Epithelial cell of esophagus (primary cell): ENCODE measurements at regions not wholly inside any gene's neighbourhood (a gene's known extent, or its start where the extent isn't known, plus 50 kb on each side); places are given as distances from the start of the nearest gene placed in this dataset.

Source experiments
- DNase-seq: peaks from one replicate; pipeline ENCODE4 v3.0.0; 2010; ENCODE audit warnings: low read depth
- H3K4me3 ChIP-seq: 2 replicates; pipeline ENCODE4 v1.5.1; 2011; ENCODE audit warnings: mild to moderate bottlenecking, low read length, control low read depth
- TF ChIP-seq, protein P1 (sequence below): IDR thresholded peaks from 2 replicates; pipeline ENCODE4 v1.5.1; 2011; ENCODE audit warnings: low read depth, mild to moderate bottlenecking, low read length, control low read depth, inconsistent platforms; ENCODE audit not compliant: insufficient read depth; ENCODE audit errors: missing control alignments

DNA sequence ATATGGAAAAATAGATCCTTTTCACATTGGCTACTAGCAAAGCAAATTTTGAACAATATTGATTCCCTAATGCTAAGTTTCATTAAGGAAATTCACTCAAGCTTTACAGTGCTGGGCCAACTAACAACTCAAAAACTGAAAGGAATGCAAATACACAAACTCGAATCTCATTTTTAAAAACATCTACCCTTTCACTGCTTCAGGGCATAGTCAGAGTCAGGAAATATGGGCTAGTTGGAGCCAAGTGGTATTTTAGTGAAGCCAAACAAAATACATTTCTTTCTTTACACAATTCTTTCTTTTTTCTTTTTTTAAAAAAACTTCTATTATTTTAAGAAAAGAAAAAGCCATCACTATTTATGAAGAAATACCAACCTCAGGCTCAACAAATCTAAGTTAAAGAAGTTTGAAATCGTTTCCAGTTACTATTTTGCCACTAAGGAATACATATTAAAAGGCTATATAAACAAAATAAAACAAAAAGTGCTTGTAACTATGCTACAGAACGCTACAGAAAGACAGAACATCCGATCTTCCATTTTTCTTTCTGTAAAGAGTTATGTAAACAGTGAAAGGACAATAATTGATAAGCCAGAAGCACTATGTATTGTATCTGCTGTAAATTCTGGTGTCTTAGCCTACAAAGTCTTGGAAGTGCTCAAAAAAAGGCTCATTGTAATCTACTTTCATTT, 113.6 kb upstream of the STK17B start:
- DNase-seq = no peak
- TF ChIP-seq, protein P1, sequence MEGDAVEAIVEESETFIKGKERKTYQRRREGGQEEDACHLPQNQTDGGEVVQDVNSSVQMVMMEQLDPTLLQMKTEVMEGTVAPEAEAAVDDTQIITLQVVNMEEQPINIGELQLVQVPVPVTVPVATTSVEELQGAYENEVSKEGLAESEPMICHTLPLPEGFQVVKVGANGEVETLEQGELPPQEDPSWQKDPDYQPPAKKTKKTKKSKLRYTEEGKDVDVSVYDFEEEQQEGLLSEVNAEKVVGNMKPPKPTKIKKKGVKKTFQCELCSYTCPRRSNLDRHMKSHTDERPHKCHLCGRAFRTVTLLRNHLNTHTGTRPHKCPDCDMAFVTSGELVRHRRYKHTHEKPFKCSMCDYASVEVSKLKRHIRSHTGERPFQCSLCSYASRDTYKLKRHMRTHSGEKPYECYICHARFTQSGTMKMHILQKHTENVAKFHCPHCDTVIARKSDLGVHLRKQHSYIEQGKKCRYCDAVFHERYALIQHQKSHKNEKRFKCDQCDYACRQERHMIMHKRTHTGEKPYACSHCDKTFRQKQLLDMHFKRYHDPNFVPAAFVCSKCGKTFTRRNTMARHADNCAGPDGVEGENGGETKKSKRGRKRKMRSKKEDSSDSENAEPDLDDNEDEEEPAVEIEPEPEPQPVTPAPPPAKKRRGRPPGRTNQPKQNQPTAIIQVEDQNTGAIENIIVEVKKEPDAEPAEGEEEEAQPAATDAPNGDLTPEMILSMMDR = no peak
- no peak overlapping the region for H3K4me3 ChIP-seq

DNA sequence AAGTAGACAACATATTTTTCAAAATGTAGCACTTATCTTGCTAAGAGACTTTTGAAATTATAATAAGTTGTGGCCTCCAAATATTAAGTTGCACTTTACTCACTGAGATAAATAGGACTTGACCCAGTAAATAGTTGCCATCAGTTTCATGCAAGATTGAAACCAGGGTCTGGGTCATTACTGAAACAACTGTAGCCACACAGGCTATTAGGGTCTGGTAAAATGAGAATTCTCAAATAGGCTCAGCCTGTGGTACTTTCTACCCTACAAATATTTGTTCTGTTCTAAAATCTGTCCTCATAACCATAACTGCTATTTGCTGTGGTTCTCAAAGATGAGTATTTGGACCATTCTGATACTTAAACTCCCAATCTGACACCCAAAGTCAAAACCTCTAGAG, 115.4 kb upstream of the STK17B start:
- DNase-seq = no peak
- no peak overlapping the region for H3K4me3 ChIP-seq
- TF ChIP-seq, protein P1 = no peak

DNA sequence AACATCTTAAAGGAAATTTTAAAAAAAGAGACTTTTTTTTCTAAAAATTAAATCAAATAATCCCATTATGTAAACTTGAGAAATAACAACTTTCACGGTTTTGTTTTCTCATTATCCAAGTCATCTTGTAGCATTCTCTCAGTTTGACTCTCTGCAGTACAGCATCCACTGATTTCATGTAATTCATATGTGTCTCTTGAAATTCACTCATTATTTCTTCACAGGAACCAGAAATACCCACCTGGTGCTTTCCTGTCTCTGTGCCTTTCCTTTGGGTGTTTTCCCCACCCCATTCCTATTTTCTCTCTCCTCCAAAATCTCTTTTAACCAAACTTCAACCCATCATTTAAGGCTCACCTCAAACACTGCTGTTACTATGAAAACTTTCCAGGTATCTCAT, 116.1 kb upstream of the STK17B start:
- no peak for DNase-seq
- H3K4me3 ChIP-seq = no peak overlapping the region
- TF ChIP-seq, protein P1 = no peak

DNA sequence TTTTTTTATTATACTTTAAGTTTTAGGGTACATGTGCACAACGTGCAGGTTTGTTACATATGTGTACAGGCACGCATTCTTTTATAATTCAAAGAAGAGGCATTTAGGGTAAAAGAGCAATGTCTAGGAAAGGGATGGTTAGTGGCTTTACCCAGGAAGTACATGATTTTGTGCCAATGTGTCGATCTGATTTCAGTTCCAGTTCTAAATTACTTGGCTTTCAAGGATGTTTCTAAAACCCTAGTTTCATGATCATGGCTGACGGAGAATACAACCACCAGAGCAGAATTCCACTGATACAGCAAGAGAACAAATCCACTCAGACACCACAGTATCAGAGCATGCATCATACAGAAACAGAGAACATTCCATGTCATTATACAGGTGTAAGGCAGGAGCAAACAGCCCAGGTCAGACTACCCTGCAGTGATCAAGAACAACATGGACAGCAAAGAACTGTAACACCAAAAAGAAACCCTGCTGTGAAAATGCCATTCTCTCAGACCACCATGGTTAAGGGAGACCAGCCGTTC, 116.7 kb upstream of the STK17B start:
- no peak overlapping the region for H3K4me3 ChIP-seq

DNA sequence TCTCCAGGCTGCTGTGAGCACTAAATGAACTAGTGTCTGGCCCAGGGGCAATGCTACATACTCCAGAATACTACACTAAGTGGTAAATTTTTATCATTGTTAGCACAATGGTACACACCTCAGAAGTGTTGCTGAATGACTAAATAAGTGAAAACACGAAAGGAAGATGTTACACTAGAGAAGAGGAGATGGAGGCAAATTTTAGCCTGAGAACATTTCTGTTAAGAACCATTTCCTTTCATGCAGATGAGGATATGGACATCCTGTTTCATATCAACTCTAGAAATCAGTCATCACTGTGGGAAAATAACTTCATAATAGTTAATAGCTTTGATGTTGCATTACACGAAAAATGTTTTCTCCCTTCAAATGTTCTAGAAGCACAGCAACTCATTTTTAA, 117.6 kb upstream of the STK17B start:
- TF ChIP-seq, protein P1 = no peak
- no peak for DNase-seq
- H3K4me3 ChIP-seq = no peak overlapping the region

More for the DNA sequence above, 116.7 kb upstream of the STK17B start:
- TF ChIP-seq, protein P1 = no peak
- DNase-seq = no peak

DNA sequence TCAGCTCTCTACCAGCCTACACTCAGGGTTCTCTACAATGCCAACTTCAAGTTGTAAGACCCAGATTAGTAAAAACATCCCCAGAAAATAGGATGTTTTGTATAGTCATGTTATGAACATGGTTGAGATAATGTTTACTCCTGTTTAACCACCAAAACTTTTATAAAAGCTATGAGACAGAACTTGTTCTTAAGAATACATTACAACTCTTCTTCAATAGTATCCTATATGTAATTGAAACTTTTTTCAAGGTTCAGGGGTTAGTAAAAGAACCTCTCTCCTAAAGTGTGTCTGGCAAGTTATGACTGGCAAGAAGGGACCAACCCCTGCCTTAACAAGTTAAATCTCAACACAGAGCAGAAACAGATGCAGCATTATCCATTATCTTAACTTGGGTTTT, 118.8 kb upstream of the STK17B start:
- H3K4me3 ChIP-seq = no peak overlapping the region
- TF ChIP-seq, protein P1 = no peak
- peak; percentile 42 for DNase-seq

DNA sequence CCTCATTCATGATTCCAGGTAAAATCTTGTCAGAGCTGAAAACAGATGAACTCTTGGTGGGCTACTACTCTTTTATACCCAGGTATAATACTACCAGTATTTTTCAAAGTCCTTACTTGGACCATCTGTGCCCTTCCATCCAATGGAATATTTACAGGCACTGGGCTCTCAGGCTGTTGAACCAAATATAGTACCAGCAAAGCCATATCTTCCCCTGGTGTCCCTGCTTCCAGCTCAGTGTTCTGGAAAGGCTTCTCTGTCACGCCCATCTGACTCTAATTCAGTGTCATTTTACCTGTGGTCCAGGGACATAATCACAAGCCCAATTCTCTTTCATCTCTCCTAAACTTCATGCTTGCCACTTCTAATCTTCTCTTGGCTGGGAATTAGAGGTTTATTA, 119.2 kb upstream of the STK17B start:
- TF ChIP-seq, protein P1 = no peak
- no peak for DNase-seq
- H3K4me3 ChIP-seq = no peak overlapping the region
